Umbilical cord (tissue), 1 donor: ENCODE measurements at regions not wholly inside any gene's neighbourhood (a gene's known extent, or its start where the extent isn't known, plus 50 kb on each side); places are given as distances from the start of the nearest gene placed in this dataset.

Experiments used
- DNase-seq: peaks from one replicate; pipeline ENCODE4 v3.0.0-alpha.2; 2015; ENCODE audit warnings: low spot score

DNA sequence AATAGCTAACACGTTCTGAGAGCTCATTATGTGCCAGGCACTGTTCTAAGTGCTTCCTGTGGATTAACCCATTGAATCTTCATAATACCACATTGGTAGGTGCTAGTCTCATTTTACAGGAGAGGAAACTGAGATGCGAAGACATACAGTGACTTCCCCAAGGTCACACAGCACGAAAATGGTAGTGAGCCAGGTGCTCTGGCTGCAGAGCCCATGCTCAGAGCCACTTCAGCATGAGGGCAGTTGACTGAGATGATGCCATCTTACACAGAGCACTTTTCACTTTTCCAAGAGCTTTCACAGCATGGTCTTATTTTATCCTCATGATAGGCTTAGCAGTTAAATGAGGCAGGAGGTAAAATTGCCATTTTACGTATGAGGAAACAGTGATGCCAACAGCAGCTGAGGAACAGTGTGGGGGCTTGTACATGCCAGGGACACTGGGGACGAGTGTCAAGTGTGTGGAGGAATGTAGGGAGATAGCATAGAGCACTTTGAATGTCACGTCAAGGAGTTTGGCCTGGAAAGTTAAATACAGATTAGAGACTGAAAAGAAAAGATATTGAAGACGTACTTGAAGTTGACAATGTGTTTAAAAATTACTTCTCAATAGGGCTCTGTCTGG lies 180.0 kb downstream of the KIF4B start:
- DNase-seq: no peak

DNA sequence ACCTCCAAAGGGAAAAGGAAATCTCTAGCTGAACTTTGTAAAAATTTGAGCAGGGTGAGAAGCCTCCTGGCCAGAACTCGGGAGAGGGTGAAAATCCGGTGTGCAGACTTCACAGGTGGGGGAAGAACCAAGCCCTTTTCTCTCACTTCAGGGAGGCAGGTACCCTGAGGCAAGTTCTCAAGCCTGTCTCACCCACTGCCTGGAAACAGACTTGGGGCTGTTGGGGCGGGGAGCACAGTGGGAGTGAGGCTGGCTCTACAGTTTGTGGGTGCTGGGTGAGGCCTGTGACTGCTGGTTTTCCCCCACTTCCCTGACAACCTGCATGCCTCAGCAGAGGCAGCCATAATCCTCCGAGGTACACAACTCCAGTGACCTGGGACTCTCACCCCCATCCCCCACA lies 187.1 kb downstream of the KIF4B start:
- no peak for DNase-seq

GRCh38 chr5:155211764-155212163 lies 198.2 kb downstream of the KIF4B start:
- no peak for DNase-seq

DNA sequence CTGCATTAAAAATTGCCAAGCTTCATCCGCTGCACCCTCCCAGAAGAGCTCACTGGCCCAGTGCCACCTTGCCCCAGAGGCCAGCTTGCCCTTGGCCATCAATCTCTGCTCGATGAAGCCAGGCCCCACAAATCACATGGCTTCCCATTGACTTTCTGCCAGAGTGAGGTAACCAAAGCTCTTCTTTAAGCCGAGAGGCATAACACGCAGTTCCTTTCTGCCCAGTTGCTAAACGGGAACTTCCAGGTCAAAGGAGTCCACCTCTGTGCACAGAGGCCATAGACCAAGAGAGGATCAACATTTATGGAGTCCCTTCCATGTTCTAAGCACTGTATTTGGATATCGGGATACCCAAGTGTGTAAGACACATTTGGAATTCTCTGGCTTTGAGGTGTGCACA lies 208.8 kb downstream of the KIF4B start:
- DNase-seq: peak; percentile 49

DNA sequence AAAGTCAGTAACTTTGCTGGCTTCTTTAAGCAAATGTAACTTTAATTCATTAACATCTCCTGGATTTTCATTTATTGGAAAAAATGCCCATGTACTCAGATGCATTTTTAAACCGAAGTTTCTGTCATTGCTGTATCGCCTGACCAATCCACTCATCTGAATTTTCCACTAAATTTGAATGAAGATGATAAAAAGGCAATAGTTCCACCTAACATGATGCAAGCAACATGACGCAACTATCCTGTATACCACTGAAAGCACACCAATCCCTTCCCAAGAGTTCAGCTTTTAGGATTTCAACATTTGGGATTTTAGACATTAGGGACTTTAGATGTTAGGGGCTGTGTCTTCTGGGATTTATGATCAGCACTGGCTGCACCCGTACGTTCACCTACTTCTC lies 215.6 kb downstream of the KIF4B start:
- peak; percentile 20 for DNase-seq

DNA sequence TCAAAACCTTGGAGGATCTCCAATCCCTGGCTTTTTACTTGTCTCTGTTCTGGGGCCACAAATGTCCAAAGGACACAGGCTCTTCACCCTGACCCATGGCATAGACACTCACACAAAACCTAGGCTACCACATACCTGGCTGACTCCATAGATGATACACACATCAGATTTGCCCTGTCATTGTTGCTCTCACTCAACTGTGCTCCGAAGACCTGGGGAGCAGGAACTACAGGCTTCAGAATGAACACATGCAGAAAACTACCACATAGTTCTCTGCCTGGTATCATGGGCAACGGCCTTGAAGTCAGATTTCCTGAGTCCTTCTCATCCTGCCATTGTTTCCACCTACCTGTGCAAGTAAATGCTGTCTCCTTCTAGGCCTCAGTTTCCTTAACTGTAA lies 226.2 kb downstream of the KIF4B start:
- no peak for DNase-seq

- no peak for DNase-seq
Observed at GRCh38 chr5:155250596-155250995, 237.0 kb downstream of the KIF4B start.

DNA sequence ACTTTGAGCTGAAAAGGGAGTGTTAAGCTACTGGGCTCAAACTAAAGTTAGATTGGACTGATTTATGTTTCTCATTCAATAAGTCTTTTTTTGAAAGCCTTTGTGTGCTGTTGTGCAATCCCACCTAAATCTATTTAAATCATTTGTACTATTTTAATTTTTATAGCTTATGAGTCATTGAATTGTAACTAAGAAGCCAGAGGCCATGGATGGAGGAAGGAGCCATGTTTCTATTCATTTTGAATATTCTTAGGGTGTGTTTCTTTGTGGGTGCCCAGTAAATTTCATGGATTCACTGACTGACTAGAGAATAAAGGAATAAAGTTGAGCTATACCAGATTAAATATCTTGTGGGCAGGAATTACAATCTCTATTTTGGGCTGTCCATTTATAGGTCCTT lies 238.5 kb downstream of the KIF4B start:
- no peak for DNase-seq

DNA sequence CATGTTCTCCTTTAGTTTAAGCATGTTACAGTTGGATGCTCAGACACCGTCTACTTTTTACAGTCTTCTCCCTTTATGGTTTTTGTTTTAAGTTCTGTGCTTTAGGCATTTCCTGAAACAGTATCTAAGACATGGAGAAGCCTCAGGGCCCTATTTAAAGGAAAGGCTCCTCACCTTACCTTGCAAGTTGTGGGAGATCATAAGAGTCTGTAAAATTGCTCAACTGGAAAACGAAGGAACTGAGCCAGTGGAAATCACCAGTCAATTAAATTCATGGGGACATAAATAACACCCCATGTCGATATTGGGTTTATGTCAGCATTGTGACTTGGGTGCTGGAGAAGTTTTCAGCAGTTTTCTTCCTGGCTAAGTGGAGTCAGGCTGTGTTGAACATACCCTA lies 239.2 kb downstream of the KIF4B start:
- DNase-seq: no peak

DNA sequence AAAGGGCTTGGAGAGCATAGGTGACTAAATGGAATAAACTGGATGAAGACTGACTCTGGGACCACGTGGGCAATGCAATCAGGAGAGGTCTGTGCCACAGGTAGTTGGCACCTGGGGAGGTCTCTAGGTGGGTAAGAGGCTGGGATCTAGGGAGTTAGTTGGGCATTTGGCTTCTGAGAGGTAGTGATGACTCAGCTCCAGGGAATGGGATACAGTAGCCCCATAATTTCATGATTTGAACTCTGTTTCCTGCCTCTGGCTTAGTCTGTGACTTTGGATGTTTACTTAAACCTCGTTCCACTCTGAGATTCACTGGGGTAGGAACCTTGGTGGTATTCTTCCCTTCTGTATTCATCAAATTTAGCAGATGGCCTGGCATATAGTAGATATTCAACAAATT lies 240.8 kb downstream of the KIF4B start:
- no peak for DNase-seq

DNA sequence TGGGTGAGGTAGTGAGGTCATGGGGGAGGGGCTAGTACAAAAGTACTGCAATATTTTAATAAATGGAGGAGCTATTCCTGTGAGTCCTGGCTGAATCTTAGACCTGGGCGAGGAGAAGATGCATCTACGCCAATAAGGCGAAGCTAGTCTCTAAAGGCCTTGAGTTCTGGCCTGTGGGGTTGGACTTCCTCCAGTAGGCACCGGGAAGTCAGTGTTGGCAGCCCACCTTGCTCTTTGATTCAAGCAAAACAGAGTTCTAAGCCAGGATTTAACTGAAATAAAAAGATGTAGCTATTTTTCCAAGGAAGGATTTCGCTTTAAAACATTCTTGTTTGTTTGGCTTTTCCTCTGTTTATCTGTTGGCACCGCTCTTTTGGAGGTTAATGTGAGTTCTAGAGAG lies 244.6 kb downstream of the KIF4B start:
- no peak for DNase-seq

- DNase-seq: no peak
Observed at GRCh38 chr5:155259648-155260047, 246.1 kb downstream of the KIF4B start.

DNA sequence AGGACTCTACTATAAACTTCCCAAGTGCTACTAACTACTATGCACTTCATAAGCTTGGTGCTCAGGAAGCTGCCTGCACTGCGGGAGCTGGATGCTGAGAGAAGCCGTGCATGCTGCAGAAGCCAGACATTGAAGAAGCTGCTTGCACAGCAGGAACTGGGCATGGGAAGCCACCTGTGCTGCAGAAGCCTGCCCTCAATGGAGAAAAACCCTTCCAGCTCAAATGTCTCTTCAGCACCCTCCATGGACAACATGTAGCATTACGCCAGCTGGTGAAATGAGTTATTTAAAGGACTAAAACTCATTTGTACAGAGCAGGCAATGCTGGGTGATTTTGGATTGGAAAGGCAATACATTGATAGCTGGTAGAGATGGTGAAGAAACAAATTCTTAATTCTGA lies 247.2 kb downstream of the KIF4B start:
- no peak for DNase-seq

- no peak for DNase-seq
Observed at GRCh38 chr5:155263381-155263780, 249.8 kb downstream of the KIF4B start.

GRCh38 chr5:155264809-155265208 lies 251.3 kb downstream of the KIF4B start:
- DNase-seq: no peak

DNA sequence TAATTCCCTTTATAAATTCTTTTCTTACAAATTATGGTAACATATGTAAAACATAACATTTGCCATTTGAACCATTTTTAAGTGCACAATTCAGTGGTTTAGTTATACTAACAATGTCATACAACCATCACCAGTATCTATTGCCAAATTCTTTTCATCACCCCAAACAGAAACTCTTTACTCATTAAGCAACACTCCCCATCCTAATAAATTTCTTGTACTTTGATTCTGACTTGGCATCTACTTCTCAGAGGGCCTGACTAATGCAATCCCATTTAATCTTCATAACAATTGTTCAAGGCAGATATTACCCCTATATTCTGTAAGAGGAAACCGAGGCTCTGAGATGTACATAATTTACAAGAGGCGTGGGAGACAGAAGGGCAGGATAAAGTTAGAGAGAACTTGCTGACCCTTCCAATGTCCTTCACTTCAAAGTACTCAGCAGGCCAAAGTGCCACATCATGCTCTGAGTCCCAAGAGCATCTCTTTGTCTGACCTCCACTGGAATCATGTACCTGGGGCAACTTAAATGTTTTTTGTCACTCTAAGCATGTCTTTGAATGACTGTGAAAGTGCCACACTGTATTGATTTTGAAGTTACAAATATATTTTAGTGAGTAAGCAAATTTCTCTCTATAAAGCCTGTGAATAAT lies 255.3 kb downstream of the KIF4B start:
- no peak for DNase-seq

GRCh38 chr5:155270725-155271124 lies 257.2 kb downstream of the KIF4B start:
- peak; percentile 91 for DNase-seq

DNA sequence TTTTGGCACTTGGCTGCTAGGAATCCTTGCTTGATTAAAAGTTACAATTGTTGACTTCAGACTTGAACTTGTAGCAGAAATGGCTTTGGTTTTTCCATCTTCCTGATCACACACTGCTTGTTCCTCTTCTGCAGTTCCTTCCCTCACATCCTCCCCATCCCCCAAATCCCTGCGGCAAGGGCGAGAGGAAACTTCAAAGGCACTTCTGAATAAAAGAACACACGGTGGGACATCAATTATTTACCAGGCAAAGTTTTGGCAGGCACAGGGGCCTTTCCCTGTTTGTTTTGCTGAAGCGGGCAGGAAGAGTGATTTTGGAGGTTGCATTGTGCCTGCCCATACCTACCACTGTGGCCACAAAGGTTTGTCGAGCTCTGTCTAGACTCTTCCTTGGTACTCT lies 260.9 kb downstream of the KIF4B start:
- DNase-seq: no peak

DNA sequence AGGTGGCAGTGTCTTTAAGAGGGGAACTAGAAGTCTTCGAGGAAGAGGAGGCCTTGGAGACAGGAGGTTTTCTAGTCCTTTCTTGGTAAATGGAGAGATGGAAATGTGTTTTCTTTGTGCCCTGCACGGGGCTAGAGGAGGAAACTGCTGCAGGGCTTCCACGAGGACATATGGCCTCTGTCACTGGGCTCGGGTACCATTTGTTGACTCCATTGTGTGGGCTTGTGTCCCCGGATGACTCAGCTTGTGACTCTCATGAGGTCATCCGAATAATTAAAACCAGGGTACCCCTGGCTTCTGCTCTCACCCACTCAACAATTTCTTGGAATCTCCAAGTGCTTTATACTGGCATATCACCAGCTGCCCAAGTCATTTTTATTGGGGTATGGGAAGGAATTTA lies 261.7 kb downstream of the KIF4B start:
- DNase-seq: no peak

DNA sequence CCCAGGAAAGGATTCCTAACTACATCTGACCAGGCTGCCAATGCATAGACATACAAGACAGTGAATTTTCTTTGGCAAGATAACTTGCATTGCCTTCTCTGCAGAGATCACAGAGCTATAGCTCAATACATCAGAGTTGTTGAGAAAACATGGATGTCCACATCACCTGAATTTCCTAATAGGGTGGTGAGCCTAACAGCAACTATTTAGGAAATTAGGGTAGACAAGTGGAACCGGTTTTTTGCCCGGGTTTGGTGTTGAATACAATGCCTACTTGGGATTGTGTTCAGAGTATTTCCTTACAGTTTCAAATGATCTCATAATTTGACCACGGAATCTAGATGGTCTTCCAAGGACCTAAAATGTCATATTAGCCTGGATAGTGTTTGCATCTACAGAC lies 262.7 kb downstream of the KIF4B start:
- no peak for DNase-seq

DNA sequence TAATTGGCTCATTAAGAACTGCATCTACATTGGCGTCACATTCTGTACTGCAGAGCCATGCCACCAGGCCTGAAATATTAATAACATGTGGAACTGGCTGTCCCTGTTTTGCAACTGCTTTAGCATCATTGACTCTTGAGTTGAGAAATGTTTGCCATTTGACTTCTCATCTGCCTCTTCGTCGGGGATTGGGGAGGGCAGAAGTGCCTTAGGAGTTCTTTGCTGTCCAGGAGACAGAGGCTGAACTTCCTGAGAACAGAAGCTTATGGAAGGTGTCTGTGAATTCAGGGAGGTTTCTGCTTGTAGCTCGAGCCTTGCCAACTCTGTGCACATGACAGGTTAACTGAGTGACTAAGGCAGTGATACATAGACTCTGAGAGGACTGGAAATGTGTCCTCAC lies 265.0 kb downstream of the KIF4B start:
- peak; percentile 51 for DNase-seq

- DNase-seq: no peak
Observed at GRCh38 chr5:155282503-155283107, 269.1 kb downstream of the KIF4B start.

DNA sequence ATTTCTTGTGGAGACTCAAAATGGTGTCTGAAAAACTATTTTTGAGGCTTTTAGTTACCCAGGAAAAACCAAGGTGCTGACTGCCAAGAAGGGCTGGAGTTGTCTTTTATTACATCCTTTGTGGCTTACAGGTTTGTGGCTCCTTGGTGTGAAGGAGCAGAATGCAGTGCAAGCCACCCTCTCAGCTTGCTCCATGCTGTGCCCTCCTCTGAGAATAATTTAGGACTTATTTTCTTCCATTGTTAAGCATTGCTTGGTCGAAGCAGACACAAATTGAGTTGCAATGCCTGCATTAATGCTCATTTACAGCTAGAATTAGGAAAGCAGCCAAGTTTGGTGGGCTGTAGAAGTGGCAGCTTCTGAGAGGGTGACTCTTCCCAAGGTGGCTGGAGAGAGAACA lies 272.2 kb downstream of the KIF4B start:
- DNase-seq: no peak
